Skeletal muscle satellite cell (primary cell): ENCODE measurements at regions not wholly inside any gene's neighbourhood (a gene's known extent, or its start where the extent isn't known, plus 50 kb on each side); places are given as distances from the start of the nearest gene placed in this dataset.

Experiments
- H3K27me3 ChIP-seq: 2 replicates; pipeline ENCODE4 v1.7.0; 2013; ENCODE audit warnings: low read length; ENCODE audit not compliant: control insufficient read depth, insufficient read depth
- H3K36me3 ChIP-seq: 2 replicates; pipeline ENCODE4 v1.7.0; 2013; ENCODE audit warnings: mild to moderate bottlenecking, control low read depth, low read length; ENCODE audit not compliant: insufficient read depth
- H3K4me1 ChIP-seq: 2 replicates; pipeline ENCODE4 v1.7.0; 2013; ENCODE audit warnings: low read length; ENCODE audit not compliant: control insufficient read depth, insufficient read depth
- H3K4me2 ChIP-seq: 2 replicates; pipeline ENCODE4 v1.7.0; 2013; ENCODE audit warnings: mild to moderate bottlenecking, low read length
- H3K4me3 ChIP-seq: 2 replicates; pipeline ENCODE4 v1.7.0; 2013; ENCODE audit warnings: low read length
- H3K9ac ChIP-seq: 2 replicates; pipeline ENCODE4 v1.7.0; 2013; ENCODE audit warnings: mild to moderate bottlenecking, low read depth, low read length, moderate library complexity
- H3K9me3 ChIP-seq: replicated peaks from 2 replicates; pipeline ENCODE4 v1.7.0; 2013; ENCODE audit warnings: mild to moderate bottlenecking, control low read depth, low read length

GRCh38 chr4:30330894-30331652 is 389.1 kb upstream of the PCDH7 start:
- no peak overlapping the region for H3K4me2 ChIP-seq
- H3K9ac ChIP-seq: no peak overlapping the region
- no peaks in the 10 kb centered on the region for H3K36me3 ChIP-seq
- H3K4me3 ChIP-seq: no peak overlapping the region
- no peaks in the 10 kb centered on the region for H3K4me1 ChIP-seq
- no peaks in the 10 kb centered on the region for H3K27me3 ChIP-seq
- H3K9me3 ChIP-seq: no peaks in the 10 kb centered on the region

- Histone ChIP-seq H3K4me1 (no peaks in the 10 kb centered on the region), H3K9me3 (no peaks in the 10 kb centered on the region), H3K36me3 (no peaks in the 10 kb centered on the region), H3K9ac (no peak overlapping the region), H3K27me3 (no peaks in the 10 kb centered on the region), H3K4me2 (no peak overlapping the region), H3K4me3 (no peak overlapping the region)
Measured at GRCh38 chr4:30341731-30342130, 378.4 kb upstream of the PCDH7 start.

GRCh38 chr4:30350288-30350687 is 369.9 kb upstream of the PCDH7 start:
- Histone ChIP-seq H3K9me3 (no peaks in the 10 kb centered on the region), H3K9ac (no peak overlapping the region), H3K4me1 (no peaks in the 10 kb centered on the region), H3K36me3 (no peaks in the 10 kb centered on the region), H3K27me3 (no peaks in the 10 kb centered on the region), H3K4me3 (no peak overlapping the region), H3K4me2 (no peak overlapping the region)

- H3K9ac ChIP-seq: no peak overlapping the region
- H3K4me1 ChIP-seq: no peaks in the 10 kb centered on the region
- no peaks in the 10 kb centered on the region for H3K27me3 ChIP-seq
- no peak overlapping the region for H3K4me2 ChIP-seq
- no peak overlapping the region for H3K4me3 ChIP-seq
- no peaks in the 10 kb centered on the region for H3K9me3 ChIP-seq
- no peaks in the 10 kb centered on the region for H3K36me3 ChIP-seq
Measured at GRCh38 chr4:30354605-30355004, 365.6 kb upstream of the PCDH7 start.

- Histone ChIP-seq H3K4me1 (no peaks in the 10 kb centered on the region), H3K4me3 (no peak overlapping the region), H3K9ac (no peak overlapping the region)
Measured at GRCh38 chr4:30362436-30362835, 357.7 kb upstream of the PCDH7 start.

GRCh38 chr4:30370105-30370504 is 350.1 kb upstream of the PCDH7 start:
- H3K36me3 ChIP-seq: no peaks in the 10 kb centered on the region
- no peak overlapping the region for H3K4me3 ChIP-seq
- no peaks in the 10 kb centered on the region for H3K9me3 ChIP-seq
- no peaks in the 10 kb centered on the region for H3K27me3 ChIP-seq
- no peak overlapping the region for H3K4me2 ChIP-seq
- no peak overlapping the region for H3K9ac ChIP-seq
- no peaks in the 10 kb centered on the region for H3K4me1 ChIP-seq

More at GRCh38 chr4:30362436-30362835, 357.7 kb upstream of the PCDH7 start:
- no peak overlapping the region for H3K4me2 ChIP-seq
- H3K9me3 ChIP-seq: no peaks in the 10 kb centered on the region
- no peaks in the 10 kb centered on the region for H3K27me3 ChIP-seq
- H3K36me3 ChIP-seq: no peaks in the 10 kb centered on the region

- H3K36me3 ChIP-seq: no peaks in the 10 kb centered on the region
- no peak overlapping the region for H3K4me3 ChIP-seq
- H3K9ac ChIP-seq: no peak overlapping the region
- no peaks in the 10 kb centered on the region for H3K27me3 ChIP-seq
- peaks cover under 1% of the 10 kb centered on the region for H3K4me1 ChIP-seq
- no peaks in the 10 kb centered on the region for H3K9me3 ChIP-seq
- H3K4me2 ChIP-seq: peak overlapping the region; percentile 13
Measured at GRCh38 chr4:30380404-30380998, 339.7 kb upstream of the PCDH7 start.

- H3K4me2 ChIP-seq: no peak overlapping the region
- H3K4me3 ChIP-seq: no peak overlapping the region
- no peak overlapping the region for H3K9ac ChIP-seq
- H3K4me1 ChIP-seq: peaks cover 9% of the 10 kb centered on the region
- no peaks in the 10 kb centered on the region for H3K27me3 ChIP-seq
- no peaks in the 10 kb centered on the region for H3K36me3 ChIP-seq
- H3K9me3 ChIP-seq: no peaks in the 10 kb centered on the region
Measured at GRCh38 chr4:30385650-30386049, 334.5 kb upstream of the PCDH7 start.

GRCh38 chr4:30386266-30386895 is 333.8 kb upstream of the PCDH7 start:
- Histone ChIP-seq H3K4me1 (peaks cover 9% of the 10 kb centered on the region), H3K4me3 (no peak overlapping the region), H3K4me2 (no peak overlapping the region), H3K9ac (no peak overlapping the region), H3K36me3 (no peaks in the 10 kb centered on the region), H3K9me3 (no peaks in the 10 kb centered on the region), H3K27me3 (no peaks in the 10 kb centered on the region)

- Histone ChIP-seq H3K4me1 (peaks cover 11% of the 10 kb centered on the region), H3K27me3 (no peaks in the 10 kb centered on the region), H3K36me3 (no peaks in the 10 kb centered on the region), H3K9me3 (peaks cover 4% of the 10 kb centered on the region), H3K4me2 (no peak overlapping the region), H3K9ac (no peak overlapping the region), H3K4me3 (no peak overlapping the region)
Measured at GRCh38 chr4:30395902-30396301, 324.3 kb upstream of the PCDH7 start.

- H3K9me3 ChIP-seq: peaks cover 4% of the 10 kb centered on the region
- H3K36me3 ChIP-seq: no peaks in the 10 kb centered on the region
- H3K4me1 ChIP-seq: peaks cover 11% of the 10 kb centered on the region
- peak overlapping the region; percentile 6 for H3K4me2 ChIP-seq
- H3K27me3 ChIP-seq: no peaks in the 10 kb centered on the region
- no peak overlapping the region for H3K9ac ChIP-seq
- no peak overlapping the region for H3K4me3 ChIP-seq
Measured at GRCh38 chr4:30396772-30397475, 323.2 kb upstream of the PCDH7 start.
